ENCODE measurements at regions not wholly inside any gene's neighbourhood (a gene's known extent, or its start where the extent isn't known, plus 50 kb on each side); places are given as distances from the start of the nearest gene placed in this dataset.
A peak's percentile ranks its signal among the peaks of the same experiment; 100 is the strongest.

DNA sequence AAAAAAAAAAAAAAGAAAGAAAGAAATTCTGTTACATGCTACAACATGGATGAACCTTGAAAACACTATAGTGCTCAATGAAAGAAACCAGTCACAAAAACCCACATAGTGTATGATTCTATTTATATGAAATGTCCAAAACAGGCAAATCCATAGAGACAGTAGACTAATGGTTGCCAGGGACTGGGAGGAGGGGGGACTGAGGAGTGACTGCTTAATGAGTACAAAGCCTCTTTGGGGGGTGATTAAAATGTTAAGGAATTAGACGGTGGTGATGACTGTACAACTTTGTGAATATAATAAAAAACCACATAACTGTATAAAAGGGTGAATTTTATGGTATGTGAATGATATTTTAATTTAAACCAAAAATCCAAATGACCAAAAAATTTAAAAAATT, 116.0 kb upstream of the GUCA2B start:
- H3K27ac ChIP-seq = no peak overlapping the region
- H3K4me3 ChIP-seq (ENCODE audit: low read depth, low read length) = no peak overlapping the region
- TF ChIP-seq, protein P1, sequence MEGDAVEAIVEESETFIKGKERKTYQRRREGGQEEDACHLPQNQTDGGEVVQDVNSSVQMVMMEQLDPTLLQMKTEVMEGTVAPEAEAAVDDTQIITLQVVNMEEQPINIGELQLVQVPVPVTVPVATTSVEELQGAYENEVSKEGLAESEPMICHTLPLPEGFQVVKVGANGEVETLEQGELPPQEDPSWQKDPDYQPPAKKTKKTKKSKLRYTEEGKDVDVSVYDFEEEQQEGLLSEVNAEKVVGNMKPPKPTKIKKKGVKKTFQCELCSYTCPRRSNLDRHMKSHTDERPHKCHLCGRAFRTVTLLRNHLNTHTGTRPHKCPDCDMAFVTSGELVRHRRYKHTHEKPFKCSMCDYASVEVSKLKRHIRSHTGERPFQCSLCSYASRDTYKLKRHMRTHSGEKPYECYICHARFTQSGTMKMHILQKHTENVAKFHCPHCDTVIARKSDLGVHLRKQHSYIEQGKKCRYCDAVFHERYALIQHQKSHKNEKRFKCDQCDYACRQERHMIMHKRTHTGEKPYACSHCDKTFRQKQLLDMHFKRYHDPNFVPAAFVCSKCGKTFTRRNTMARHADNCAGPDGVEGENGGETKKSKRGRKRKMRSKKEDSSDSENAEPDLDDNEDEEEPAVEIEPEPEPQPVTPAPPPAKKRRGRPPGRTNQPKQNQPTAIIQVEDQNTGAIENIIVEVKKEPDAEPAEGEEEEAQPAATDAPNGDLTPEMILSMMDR (IDR thresholded peaks at IDR 0.05) = no peak
- no peaks in the 10 kb centered on the region for H3K79me2 ChIP-seq
- H3K4me1 ChIP-seq = no peaks in the 10 kb centered on the region
- no peak overlapping the region for H2AFZ ChIP-seq
- H3K9me3 ChIP-seq (ENCODE audit: control insufficient read depth, low read length) = no peaks in the 10 kb centered on the region
- H3K4me2 ChIP-seq (ENCODE audit: low read length) = no peak overlapping the region
- no peak overlapping the region for H3K9ac ChIP-seq
- H3K36me3 ChIP-seq (ENCODE audit: control insufficient read depth, insufficient read depth, low read length) = no peaks in the 10 kb centered on the region
- H3K27me3 ChIP-seq (ENCODE audit: control insufficient read depth, insufficient read depth, low read length) = no peaks in the 10 kb centered on the region

DNA sequence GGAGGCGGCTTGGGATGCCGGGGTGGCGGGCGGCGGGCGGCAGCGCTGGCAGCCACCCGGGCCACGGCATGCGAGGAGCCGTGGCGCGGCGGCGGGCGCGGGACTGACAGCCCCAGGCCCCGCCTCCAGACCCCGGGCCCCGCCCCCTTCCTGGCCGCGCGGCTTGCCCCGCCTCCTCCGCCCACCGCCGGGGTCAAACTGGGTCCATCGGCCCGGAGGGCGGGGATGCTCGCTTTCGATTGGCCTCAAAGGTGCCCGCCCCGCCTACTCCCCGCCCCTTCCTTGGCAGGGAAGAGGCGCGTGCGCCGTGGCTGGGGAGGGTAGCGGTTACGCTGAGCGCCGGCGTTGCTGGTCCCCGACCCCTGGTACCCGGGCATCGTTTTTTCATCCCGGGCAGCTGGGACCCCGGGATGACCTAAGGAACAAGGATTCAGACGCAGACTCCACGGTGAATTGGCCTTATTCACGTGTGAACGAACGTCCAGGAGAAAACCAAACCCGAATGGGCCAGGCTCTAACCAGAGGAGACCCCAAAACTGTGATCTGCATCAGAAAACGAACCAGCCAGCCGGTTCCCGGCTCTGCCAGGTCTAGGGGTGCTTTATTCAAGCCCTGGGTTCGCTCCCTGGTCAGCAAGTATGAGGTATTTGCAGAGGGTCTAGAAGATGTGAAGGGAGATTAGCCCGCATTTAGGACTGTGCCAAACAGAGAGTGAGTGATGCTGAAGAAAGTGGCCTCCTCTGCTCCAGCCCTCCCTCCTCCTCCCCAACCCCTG, 117.2 kb upstream of the GUCA2B start:
- H3K27ac ChIP-seq = peak overlapping the region; percentile 63
- no peaks in the 10 kb centered on the region for H3K27me3 ChIP-seq (ENCODE audit: control insufficient read depth, insufficient read depth, low read length)
- H2AFZ ChIP-seq = peak overlapping the region; percentile 55
- no peaks in the 10 kb centered on the region for H3K36me3 ChIP-seq (ENCODE audit: control insufficient read depth, insufficient read depth, low read length)
- H3K9ac ChIP-seq = no peak overlapping the region
- peak overlapping the region; percentile 65 for H3K4me3 ChIP-seq (ENCODE audit: low read depth, low read length)
- no peaks in the 10 kb centered on the region for H3K9me3 ChIP-seq (ENCODE audit: control insufficient read depth, low read length)
- H3K4me1 ChIP-seq = no peaks in the 10 kb centered on the region
- H3K4me2 ChIP-seq (ENCODE audit: low read length) = peak overlapping the region; percentile 76
- TF ChIP-seq, protein P1 (IDR thresholded peaks at IDR 0.05) = no peak
- H3K79me2 ChIP-seq = no peaks in the 10 kb centered on the region

DNA sequence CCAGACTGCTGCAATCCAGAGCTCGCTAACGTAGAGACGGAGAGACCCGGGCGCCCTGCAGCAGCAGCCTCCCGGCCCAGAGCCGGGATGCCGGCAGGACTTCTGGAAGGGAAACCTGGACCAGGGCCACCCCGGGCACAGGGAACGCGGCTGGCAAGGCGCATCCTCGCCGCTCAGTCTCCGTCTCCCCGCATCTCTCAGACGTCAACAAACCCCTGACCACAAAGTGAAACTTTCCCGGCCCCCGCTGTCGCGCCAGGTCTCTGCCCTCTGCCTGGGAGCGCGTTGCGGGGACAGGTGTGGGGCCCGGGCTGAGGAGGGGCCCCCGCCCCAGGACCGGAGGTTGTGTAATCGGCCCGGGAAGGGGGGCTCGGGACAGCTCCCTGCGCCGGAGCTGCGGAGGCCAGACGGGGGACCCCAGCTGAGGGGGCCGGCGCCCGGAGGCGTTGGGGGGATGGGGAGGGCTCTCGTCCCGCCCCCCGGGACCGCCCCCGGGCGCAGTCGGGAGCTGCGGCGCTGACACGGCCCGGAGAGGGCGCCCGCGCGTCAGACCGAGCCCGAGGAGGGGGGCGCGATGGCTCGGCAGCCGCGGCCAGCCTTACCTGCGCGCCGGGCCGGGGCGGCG, 116.6 kb upstream of the HIVEP3 start:
- Histone ChIP-seq H3K36me3 (ENCODE audit: control insufficient read depth, insufficient read depth, low read length) (no peaks in the 10 kb centered on the region), H3K4me3 (ENCODE audit: low read depth, low read length) (peak overlapping the region; percentile 85), H3K79me2 (no peaks in the 10 kb centered on the region), H3K9me3 (ENCODE audit: control insufficient read depth, low read length) (no peaks in the 10 kb centered on the region), H2AFZ (peak overlapping the region; percentile 98), H3K4me2 (ENCODE audit: low read length) (peak overlapping the region; percentile 85), H3K9ac (peak overlapping the region; percentile 53), H3K4me1 (no peaks in the 10 kb centered on the region), H3K27me3 (ENCODE audit: control insufficient read depth, insufficient read depth, low read length) (no peaks in the 10 kb centered on the region), H3K27ac (peak overlapping the region; percentile 66)
- TF ChIP-seq, protein P1 (IDR thresholded peaks at IDR 0.05) = no peak

DNA sequence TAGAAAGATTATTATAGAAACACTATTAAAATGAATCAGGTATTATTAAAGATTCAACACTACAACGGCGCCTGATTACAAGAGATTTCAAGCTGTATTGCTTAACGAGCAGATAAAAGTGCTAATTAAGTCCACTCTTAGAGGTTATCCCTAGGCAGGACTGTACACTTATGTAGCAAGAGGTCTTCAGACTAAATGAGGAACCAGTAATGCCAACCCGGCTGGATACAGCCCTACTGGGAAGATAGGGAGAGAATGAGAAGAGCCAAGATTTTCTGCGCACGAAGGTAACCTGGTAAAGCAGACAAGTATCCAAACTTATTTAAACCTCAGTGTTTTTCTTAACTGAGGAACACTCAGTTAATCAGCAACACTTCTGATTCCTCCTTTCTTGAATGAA, 115.7 kb upstream of the HIVEP3 start:
- no peak overlapping the region for H3K27ac ChIP-seq

More for the DNA sequence above, 115.7 kb upstream of the HIVEP3 start:
- Histone ChIP-seq H3K4me3 (ENCODE audit: low read depth, low read length) (peak overlapping the region; percentile 85), H2AFZ (no peak overlapping the region), H3K4me2 (ENCODE audit: low read length) (peak overlapping the region; percentile 85), H3K79me2 (no peaks in the 10 kb centered on the region), H3K36me3 (ENCODE audit: control insufficient read depth, insufficient read depth, low read length) (no peaks in the 10 kb centered on the region), H3K9me3 (ENCODE audit: control insufficient read depth, low read length) (no peaks in the 10 kb centered on the region), H3K4me1 (no peaks in the 10 kb centered on the region), H3K9ac (no peak overlapping the region), H3K27me3 (ENCODE audit: control insufficient read depth, insufficient read depth, low read length) (no peaks in the 10 kb centered on the region)
- TF ChIP-seq, protein P1 (IDR thresholded peaks at IDR 0.05) = no peak

Data from parathyroid adenoma (tissue), 2 donors.